GM20000 (cell line): ENCODE measurements at regions not wholly inside any gene's neighbourhood (a gene's known extent, or its start where the extent isn't known, plus 50 kb on each side); places are given as distances from the start of the nearest gene placed in this dataset.

Experiments used
- DNase-seq: peaks from one replicate; pipeline ENCODE4 v3.0.0; 2012; ENCODE audit warnings: low spot score
- CTCF ChIP-seq: IDR thresholded peaks from 2 replicates; pipeline ENCODE4 v1.5.1; 2012; ENCODE audit warnings: mild to moderate bottlenecking, control low read depth; ENCODE audit errors: extremely low read depth, missing control alignments

GRCh38 chr4:140277576-140277975, 95.9 kb upstream of the SCOC start:
- no peak for DNase-seq
- TF ChIP-seq CTCF, result no peak

GRCh38 chr4:140271553-140271952, 101.9 kb upstream of the SCOC start:
- no peak for DNase-seq
- TF ChIP-seq CTCF, result no peak

GRCh38 chr4:140269369-140269768, 104.1 kb upstream of the SCOC start:
- DNase-seq, result no peak
- TF ChIP-seq CTCF, result no peak

GRCh38 chr4:140268186-140268841, 105.1 kb upstream of the SCOC start:
- DNase-seq, result no peak
- no peak for TF ChIP-seq CTCF

GRCh38 chr4:140267576-140267975, 105.9 kb upstream of the SCOC start:
- no peak for DNase-seq

GRCh38 chr4:140266958-140267568, 106.4 kb upstream of the SCOC start:
- DNase-seq, result no peak
- TF ChIP-seq CTCF, result no peak

More at GRCh38 chr4:140267576-140267975, 105.9 kb upstream of the SCOC start:
- no peak for TF ChIP-seq CTCF

GRCh38 chr4:140260227-140260626, 106.2 kb upstream of the MAML3 start:
- TF ChIP-seq CTCF, result no peak
- DNase-seq, result no peak
